HG03439 (cell line): ENCODE measurements at regions not wholly inside any gene's neighbourhood (a gene's known extent, or its start where the extent isn't known, plus 50 kb on each side); places are given as distances from the start of the nearest gene placed in this dataset.
"Not testable (repeated sequence)": the region's sequence is repeated elsewhere in the genome, so short reads cannot be mapped to it uniquely, and the experiment has no call there.

ENCODE experiments used
- ATAC-seq: cut with Tn5 transposase; IDR thresholded peaks from one replicate; pipeline ENCODE4 v1.9.1; 2021; ENCODE audit warnings: mild to moderate bottlenecking, moderate library complexity; ENCODE audit not compliant: unreplicated experiment

- no peak for ATAC-seq
Measured at GRCh38 chr12:16884819-16885218, 278.9 kb upstream of the LMO3 start.

DNA sequence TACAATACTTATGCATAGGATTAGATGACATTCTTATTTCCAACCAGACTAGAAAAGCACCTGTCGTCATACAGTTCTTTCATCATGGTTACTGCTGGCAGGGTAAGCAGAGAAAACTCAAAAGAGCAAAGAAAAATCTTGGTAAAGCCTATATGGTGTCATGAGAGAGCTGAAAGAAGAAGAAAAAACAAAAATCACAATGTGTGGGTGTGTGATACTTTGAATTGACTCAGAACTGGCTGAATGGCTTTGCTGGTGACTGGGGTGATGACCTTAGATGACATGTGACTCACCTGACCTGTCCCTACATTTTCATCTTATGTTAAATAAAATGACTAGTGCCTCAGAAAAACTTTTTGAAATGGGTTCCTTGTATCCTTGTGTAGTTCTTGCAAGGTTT lies 278.1 kb upstream of the LMO3 start:
- ATAC-seq: peak; percentile 82

GRCh38 chr12:16881986-16882570 lies 276.1 kb upstream of the LMO3 start:
- no peak for ATAC-seq

DNA sequence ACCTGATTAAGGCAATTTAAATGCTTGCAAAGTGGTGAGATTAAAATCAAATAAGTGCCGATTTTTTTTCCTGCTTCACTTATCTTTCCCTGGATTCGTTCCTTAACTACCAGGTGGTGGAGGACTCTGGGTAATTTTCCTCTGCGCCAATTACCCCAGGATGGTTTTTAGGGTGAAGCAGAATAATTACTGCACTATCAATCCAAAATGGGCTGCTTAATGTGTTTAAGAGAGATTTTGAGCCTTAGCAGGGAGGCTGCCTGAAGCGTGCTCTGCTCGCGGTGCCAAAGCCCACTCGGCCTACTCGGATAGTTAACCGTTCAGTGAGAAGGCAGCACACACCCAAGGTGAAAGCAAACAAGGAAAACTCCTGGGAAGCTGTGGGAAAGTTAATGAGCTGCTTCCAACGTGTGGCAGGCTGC lies 274.9 kb upstream of the LMO3 start:
- ATAC-seq: no peak

DNA sequence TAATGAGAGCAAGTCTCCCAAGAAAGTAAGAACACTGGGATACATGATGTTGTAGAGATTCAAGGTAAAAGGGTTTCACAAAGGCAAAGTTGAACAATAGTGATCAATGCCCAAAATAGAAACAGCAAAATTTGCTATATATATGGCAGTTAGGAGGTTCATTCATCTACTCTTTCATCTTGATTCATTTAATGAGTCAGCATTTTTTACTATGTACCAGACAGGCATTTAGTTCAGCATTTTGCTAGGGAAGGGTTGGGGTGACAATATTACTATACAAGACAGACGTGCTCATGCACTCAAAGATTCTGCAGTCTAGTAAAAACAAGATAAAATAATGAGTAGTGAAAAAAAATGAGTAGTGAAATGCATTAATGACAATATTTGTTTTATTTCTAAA lies 264.9 kb upstream of the LMO3 start:
- ATAC-seq: no peak

- no peak for ATAC-seq
Measured at GRCh38 chr12:16863742-16864141, 257.8 kb upstream of the LMO3 start.

GRCh38 chr12:16857456-16857923 lies 251.5 kb upstream of the LMO3 start:
- ATAC-seq: peak; percentile 93

DNA sequence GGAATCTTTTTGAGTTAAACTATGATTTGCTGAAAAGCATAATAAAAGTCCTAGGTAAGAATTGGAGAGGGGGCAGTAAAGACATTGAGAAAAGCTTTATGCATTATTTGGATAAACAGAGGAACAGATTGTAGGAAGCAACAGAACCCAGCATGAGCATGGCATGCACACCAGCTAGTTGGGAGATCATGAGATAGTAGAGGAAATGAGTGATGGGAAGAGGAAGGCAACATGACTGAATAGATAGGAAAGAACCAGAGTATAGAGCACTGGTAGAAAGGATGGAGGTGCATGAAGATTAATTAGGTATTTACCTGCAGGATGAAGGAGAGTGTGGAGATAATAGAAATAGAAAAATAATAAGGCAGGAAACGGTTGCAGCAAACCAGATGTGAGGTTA lies 248.5 kb upstream of the LMO3 start:
- no peak for ATAC-seq

DNA sequence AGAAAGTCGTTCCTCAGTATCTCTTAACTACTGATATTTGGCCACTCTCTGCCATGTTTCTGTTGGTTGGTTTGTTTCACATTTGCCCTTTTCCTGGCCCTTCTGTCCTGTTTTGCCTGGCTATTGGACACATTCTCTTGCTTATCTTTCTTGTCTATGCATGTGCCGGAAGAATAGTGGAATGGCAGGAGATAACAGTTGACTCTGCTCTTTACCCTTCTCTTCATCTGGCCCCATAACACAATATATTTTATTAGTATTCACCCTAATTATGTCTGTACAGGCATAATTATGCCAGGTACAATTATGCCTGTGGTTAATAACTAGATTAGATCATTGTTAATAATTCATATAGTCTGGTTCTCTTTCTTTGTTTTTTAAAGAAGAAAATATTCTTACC lies 243.5 kb upstream of the LMO3 start:
- ATAC-seq: no peak

DNA sequence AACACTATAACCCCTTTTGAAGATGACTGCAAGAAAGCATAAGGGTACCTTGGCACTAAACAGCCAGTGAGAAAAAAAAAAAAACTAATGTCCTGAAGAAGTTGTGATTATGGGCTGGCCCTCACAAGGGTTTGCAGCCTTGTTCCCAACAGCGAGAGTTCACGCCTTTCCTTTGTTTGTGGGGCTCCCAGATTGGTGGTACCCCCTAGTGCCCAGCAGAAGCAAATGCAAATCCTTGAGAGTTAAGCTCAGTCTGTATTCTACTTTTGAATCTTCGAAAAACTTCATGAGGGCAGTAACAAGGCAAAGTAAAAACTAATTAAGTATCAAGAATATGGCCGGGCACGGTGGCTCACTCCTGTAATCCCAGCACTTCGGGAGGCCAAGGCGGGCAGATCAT lies 238.9 kb upstream of the LMO3 start:
- ATAC-seq: no peak

GRCh38 chr12:16833376-16834015 lies 227.5 kb upstream of the LMO3 start:
- ATAC-seq: peak; percentile 88

DNA sequence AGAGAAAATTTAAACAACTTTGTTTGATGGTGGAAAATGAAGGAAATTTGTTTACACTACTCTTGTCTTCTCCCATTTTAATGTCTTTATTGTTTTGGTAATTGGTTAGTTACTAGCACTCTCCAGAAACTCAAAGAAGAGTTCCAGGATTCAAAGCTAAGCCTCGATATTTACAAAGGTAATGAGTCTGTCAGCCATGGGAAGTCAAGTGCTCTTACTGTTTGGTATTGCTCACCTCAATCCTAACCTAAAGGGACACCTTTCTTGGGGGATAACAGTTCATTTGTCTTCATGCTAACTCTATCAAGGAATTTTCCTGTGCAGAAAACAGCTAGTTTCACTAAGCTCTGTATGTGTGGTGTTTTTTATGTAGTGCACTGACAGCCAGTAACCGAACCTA lies 222.9 kb upstream of the LMO3 start:
- ATAC-seq: no peak

DNA sequence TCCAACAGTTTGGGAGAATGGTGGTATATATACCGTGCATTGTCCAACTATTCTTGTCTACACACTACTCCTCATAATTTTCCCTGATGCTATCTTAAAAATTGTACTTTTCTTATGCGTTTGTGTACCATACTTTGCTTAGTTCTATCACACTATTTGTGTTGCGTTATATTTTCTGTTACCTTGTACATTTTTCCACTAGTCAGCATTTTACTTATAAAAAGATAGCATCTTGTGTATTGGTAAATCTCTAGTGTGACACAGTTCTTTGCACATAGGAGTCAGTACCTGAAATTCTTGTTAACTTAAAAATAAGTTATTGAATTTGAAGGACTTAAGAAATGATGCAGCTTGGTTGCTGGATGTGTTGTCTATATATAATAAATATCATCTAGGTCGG lies 201.8 kb upstream of the LMO3 start:
- ATAC-seq: no peak

GRCh38 chr12:16796168-16796567 lies 190.2 kb upstream of the LMO3 start:
- ATAC-seq: no peak

GRCh38 chr12:16789204-16789790 lies 183.3 kb upstream of the LMO3 start:
- ATAC-seq: no peak

DNA sequence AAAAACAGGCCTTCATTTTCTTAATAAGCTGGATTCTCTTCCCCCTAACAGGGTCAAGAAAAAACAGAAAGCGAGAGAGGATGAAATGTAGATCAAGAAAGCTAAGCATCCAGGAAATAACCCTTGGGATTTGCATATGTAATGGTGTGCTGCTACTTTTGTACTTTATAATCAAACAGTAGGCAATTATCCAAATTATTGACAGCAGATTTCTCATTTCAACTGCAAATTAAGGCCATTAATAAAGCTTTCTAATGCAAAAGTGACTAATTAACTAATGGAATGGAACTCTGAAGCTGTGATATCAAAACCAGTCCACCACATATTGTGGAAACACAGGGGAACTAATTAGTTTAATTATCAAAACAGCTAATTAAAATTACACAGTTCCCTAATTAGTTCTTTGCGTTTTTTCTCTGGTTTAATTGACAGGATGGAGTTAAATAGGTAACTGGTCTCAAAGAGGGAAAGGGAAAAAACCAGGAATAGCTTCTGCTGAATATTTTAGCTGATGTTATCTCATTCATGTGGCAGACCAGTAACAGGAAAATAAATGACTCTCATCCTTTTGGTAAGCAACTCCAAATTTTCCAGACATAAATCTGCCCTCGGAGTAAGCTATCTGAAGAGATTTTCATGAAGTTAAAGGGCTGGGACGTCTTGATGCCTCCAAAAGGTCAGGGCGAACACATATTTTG lies 182.7 kb upstream of the LMO3 start:
- ATAC-seq: no peak

DNA sequence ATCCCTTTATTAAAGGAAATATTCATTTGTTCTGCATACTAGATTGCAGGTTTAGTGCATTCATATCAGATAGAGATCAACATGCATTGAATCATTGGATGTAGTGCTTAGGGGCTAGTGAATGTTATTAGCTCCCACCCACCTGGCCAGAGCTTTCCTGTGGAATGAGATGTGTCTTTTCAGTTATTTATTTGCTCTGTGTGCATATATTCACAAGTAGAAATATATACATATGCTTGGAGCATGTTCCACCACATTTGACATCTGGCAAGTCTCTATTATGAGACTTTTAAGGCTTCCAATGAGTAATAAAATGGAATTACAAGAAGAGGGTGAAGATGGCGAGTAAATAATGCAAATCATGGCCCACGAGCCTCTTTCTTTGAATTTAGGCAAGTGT lies 180.0 kb upstream of the LMO3 start:
- ATAC-seq: no peak

- ATAC-seq: no peak
Measured at GRCh38 chr12:16785524-16785923, 179.6 kb upstream of the LMO3 start.

- not testable (repeated sequence) for ATAC-seq
Measured at GRCh38 chr12:16769129-16769528, 163.2 kb upstream of the LMO3 start.

- no peak for ATAC-seq
Measured at GRCh38 chr12:16766736-16767135, 160.8 kb upstream of the LMO3 start.

DNA sequence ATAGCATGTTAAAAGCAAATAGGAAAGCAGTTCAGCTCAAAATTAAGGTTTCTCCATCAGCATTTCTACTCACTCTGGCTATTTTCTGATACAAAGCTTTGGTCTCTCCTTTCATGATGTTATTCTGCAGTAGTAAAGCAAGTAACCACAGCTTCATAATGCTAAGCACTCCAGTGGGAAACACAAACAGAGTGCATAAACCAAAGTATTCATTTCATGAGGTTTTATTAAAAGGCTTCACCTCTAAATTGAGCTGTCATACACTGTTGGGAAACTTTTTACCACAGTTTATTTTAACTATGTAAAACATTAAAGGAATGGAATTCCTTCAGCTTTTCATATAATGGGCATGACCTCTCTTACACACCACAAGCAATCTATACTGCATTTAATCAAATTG lies 157.9 kb upstream of the LMO3 start:
- ATAC-seq: no peak
